Activated naive CD8-positive, alpha-beta T cell treated with anti-CD3 and anti-CD28 coated beads, Interleukin-2, amount 50 U/mL, for 24 hours (primary cell): ENCODE measurements at regions not wholly inside any gene's neighbourhood (a gene's known extent, or its start where the extent isn't known, plus 50 kb on each side); places are given as distances from the start of the nearest gene placed in this dataset.
A peak's percentile ranks its signal among the peaks of the same experiment; 100 is the strongest.
"Not testable (repeated sequence)": the region's sequence is repeated elsewhere in the genome, so short reads cannot be mapped to it uniquely, and the experiment has no call there.

Source experiments
- ATAC-seq: fragments of 150-1000 bp; cut with Tn5 transposase; one replicate; pipeline ENCODE4 v1.10.0; 2021
- DNase-seq: peaks from one replicate; pipeline ENCODE4 v3.0.0; 2021
- H3K27ac Mint-ChIP-seq: one replicate; pipeline ENCODE4 v1.8.0; 2021; ENCODE audit warnings: mild to moderate bottlenecking, mixed read lengths
- H3K27me3 Mint-ChIP-seq: one replicate; pipeline ENCODE4 v1.8.0; 2021; ENCODE audit warnings: mixed read lengths
- H3K36me3 Mint-ChIP-seq: one replicate; pipeline ENCODE4 v1.8.0; 2021; ENCODE audit warnings: low read depth, mixed read lengths
- H3K4me1 Mint-ChIP-seq: one replicate; pipeline ENCODE4 v1.8.0; 2021; ENCODE audit warnings: mixed read lengths
- H3K4me3 Mint-ChIP-seq: one replicate; pipeline ENCODE4 v1.8.0; 2021; ENCODE audit warnings: mild to moderate bottlenecking, moderate library complexity, mixed read lengths
- H3K9me3 Mint-ChIP-seq: one replicate; pipeline ENCODE4 v1.8.0; 2021; ENCODE audit warnings: mixed read lengths

DNA sequence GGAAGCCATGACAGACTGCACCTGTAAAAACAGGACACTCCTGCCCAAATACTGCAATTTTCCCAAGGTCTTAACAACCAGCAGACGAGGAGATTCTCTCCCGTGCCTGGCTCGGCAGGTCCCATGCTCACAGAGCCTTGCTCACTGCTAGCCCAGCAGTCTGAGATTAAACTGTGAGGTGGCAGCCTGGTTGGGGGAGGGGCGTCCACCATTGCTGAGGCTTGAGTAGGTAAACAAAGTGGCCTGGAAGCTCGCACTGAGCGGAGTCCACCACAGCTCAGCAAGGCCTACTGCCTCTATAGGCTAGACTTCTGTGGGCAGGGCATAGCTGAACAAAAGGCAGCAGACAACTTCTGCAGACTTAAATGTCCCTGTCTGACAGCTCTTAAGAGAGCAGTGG is 80.3 kb downstream of the ANXA5 start:
- not testable (repeated sequence) for ATAC-seq, H3K4me3 Mint-ChIP-seq, H3K9me3 Mint-ChIP-seq, H3K4me1 Mint-ChIP-seq, H3K36me3 Mint-ChIP-seq, H3K27ac Mint-ChIP-seq, DNase-seq
- H3K27me3 Mint-ChIP-seq, result peaks cover 14% of the 10 kb centered on the region

GRCh38 chr4:121614101-121614500 is 82.7 kb downstream of the ANXA5 start:
- H3K9me3 Mint-ChIP-seq, result no peaks in the 10 kb centered on the region
- no peak for DNase-seq
- H3K27me3 Mint-ChIP-seq, result peaks cover 14% of the 10 kb centered on the region
- no peaks in the 10 kb centered on the region for H3K4me1 Mint-ChIP-seq
- no peak for ATAC-seq
- H3K36me3 Mint-ChIP-seq, result no peaks in the 10 kb centered on the region
- no peak overlapping the region for H3K4me3 Mint-ChIP-seq
- no peak overlapping the region for H3K27ac Mint-ChIP-seq

- Mint-ChIP-seq H3K27ac (no peak overlapping the region), H3K4me1 (peaks cover 6% of the 10 kb centered on the region), H3K27me3 (peaks cover 11% of the 10 kb centered on the region), H3K9me3 (no peaks in the 10 kb centered on the region), H3K4me3 (no peak overlapping the region), H3K36me3 (no peaks in the 10 kb centered on the region)
- no peak for DNase-seq
- ATAC-seq, result no peak
These were observed 97.7 kb downstream of the ANXA5 start for GRCh38 chr4:121599049-121599448.

DNA sequence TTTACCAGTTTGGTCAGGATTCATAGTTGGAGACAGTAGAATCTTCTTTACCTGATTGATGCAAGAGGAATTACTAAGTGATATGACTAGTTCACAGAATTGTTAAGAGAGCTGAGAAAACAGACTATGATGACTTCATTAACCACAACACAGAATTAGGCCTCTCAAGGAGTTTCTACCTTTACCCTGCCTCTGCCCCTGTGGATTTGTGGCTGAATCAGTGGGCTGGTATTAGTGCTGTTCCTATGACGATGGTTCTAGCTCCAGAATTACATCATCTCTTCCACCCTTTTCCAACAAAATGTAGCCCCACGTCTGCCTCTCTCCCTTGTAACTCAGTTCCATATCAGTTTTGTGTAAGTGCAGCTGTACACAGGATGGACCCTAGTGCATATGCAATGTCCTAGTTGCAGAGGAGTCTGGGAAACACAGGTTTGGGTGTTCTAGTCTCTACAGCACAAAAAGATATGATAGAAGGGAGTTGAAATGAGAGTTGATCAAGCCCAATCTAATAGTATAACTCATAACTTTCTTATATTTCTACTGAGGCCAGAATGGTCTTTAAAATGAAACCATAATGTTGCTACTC is 99.3 kb downstream of the ANXA5 start:
- no peak for DNase-seq
- Mint-ChIP-seq H3K4me1 (peaks cover 6% of the 10 kb centered on the region), H3K9me3 (no peaks in the 10 kb centered on the region), H3K36me3 (no peaks in the 10 kb centered on the region), H3K27me3 (peaks cover 11% of the 10 kb centered on the region), H3K4me3 (no peak overlapping the region), H3K27ac (no peak overlapping the region)
- peak; percentile 80 for ATAC-seq

DNA sequence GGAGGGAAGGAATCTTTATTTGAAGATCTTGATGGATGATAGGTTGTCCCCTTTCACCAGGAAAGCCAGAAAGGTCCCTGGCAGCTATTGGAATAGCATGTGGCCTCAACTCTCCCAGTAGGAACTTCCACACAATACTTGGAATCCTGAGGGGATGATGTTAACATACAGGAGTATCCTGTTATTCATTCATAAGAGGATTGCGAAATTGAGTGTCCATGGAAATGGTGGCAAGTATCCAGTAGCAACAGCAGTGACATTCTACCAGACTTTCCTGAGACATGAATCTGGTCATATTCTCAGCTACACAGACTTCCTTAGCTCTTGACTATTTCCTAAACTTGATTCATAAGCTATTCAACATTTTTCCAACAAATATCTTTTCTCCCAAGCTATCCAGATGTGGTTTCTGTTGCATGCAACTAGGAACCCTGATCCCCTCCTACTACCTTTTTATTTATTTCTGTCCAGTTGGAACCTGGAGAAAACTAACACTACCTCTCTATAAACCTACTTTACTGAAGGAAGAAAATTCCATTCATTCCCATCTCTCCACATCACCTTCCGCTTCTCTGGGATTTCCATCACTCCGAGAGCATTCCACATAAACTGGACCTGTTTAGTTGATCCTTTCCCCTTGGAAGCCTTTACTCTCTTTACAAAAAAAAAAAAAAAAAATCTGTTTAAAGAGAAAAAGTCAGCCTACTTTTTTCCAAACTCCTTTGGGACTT is 101.8 kb downstream of the ANXA5 start:
- H3K27ac Mint-ChIP-seq, result no peak overlapping the region
- ATAC-seq (no peak), DNase-seq (no peak)
- no peaks in the 10 kb centered on the region for H3K9me3 Mint-ChIP-seq
- peaks cover 7% of the 10 kb centered on the region for H3K27me3 Mint-ChIP-seq
- no peaks in the 10 kb centered on the region for H3K36me3 Mint-ChIP-seq
- no peak overlapping the region for H3K4me3 Mint-ChIP-seq
- H3K4me1 Mint-ChIP-seq, result peaks cover 6% of the 10 kb centered on the region

- H3K4me3 Mint-ChIP-seq, result no peak overlapping the region
- H3K36me3 Mint-ChIP-seq, result no peaks in the 10 kb centered on the region
- no peak overlapping the region for H3K27ac Mint-ChIP-seq
- no peak for DNase-seq
- ATAC-seq, result no peak
- no peaks in the 10 kb centered on the region for H3K9me3 Mint-ChIP-seq
- peaks cover 6% of the 10 kb centered on the region for H3K4me1 Mint-ChIP-seq
- H3K27me3 Mint-ChIP-seq, result peaks cover 5% of the 10 kb centered on the region
These were observed 103.0 kb downstream of the ANXA5 start for GRCh38 chr4:121593760-121594159.

DNA sequence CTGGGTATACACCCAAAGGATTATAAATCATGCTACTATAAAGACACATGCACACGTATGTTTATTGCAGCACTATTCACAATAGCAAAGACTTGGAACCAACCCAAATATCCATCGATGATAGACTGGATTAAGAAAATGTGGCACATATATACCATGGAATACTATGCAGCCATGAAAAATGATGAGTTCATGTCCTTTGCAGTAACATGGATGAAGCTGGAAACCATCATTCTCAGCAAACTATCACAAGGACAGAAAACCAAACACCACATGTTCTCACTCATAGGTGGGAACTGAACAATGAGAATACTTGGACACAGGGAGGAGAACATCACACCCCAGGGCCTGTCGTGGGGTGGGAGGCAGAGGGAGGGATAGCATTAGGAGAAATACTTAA is 104.5 kb downstream of the ANXA5 start:
- DNase-seq, H3K36me3 Mint-ChIP-seq, H3K9me3 Mint-ChIP-seq, ATAC-seq, H3K4me3 Mint-ChIP-seq, H3K4me1 Mint-ChIP-seq, H3K27ac Mint-ChIP-seq: not testable (repeated sequence)
- H3K27me3 Mint-ChIP-seq, result peaks cover 11% of the 10 kb centered on the region

DNA sequence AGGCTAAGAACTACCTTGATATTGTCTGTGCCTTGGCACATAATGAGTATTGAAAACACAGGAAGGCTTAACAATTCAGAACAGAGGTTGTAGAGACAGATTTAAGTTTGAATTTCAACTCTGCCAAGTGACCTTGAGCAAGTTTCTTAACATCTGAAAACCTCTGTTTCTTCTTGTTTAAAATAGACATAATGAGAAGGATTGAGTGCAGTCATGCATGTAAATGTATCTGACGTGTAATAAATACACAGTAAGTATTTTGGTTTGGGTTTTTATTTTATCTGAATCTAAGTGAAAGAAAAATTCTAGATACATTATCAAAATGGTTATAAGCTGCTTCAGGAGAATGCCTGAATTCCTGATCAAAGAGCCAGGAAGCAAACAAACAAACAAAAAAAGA is 111.9 kb downstream of the ANXA5 start:
- Mint-ChIP-seq H3K4me3 (no peak overlapping the region), H3K27me3 (peaks cover 12% of the 10 kb centered on the region), H3K9me3 (no peaks in the 10 kb centered on the region), H3K4me1 (peaks cover 4% of the 10 kb centered on the region), H3K36me3 (no peaks in the 10 kb centered on the region), H3K27ac (no peak overlapping the region)
- no peak for DNase-seq
- ATAC-seq, result no peak

DNA sequence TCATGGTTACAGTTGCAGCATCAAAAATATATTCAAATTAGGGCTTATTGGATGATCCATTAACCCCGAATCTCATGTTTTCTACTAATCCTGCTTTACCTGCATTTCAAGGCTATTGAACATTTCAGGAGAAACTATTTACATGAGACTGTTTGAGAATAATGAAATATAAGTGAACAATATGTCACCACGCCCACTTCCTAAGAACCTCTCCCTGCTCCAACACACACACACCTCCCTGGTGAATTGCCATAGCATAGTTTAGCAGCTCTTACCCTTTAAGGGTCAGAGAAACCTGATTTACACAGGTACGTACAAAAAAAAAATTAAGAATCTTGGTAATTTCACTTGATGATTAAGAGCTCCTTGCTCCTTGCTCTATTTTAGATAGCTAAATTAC is 113.4 kb downstream of the ANXA5 start:
- Mint-ChIP-seq H3K27ac (no peak overlapping the region), H3K4me1 (peaks cover 4% of the 10 kb centered on the region), H3K36me3 (no peaks in the 10 kb centered on the region), H3K9me3 (no peaks in the 10 kb centered on the region), H3K27me3 (peaks cover 9% of the 10 kb centered on the region), H3K4me3 (no peak overlapping the region)
- DNase-seq, result no peak
- ATAC-seq, result no peak

DNA sequence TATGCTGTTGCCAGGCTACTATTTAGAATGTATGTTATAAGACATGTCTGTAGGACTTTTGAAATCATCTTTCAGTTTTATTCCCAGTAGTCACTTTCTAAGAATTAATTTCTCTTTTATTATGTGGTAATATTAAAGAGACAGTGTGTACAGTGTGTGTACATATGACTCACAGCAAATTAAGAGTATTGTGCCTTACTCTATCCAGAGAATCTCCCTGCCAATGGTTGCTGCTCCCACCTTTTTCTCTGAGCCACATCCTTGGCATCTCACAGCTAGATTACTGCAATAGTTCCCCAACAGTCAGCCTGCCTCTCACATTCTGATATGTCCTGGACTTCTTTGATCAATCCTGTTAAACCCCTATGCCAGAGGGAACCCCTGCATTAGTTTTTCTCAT is 114.5 kb downstream of the ANXA5 start:
- no peak for DNase-seq
- Mint-ChIP-seq H3K36me3 (no peaks in the 10 kb centered on the region), H3K9me3 (no peaks in the 10 kb centered on the region), H3K4me1 (peaks cover 4% of the 10 kb centered on the region), H3K4me3 (no peak overlapping the region), H3K27me3 (peaks cover 4% of the 10 kb centered on the region), H3K27ac (no peak overlapping the region)
- no peak for ATAC-seq

DNA sequence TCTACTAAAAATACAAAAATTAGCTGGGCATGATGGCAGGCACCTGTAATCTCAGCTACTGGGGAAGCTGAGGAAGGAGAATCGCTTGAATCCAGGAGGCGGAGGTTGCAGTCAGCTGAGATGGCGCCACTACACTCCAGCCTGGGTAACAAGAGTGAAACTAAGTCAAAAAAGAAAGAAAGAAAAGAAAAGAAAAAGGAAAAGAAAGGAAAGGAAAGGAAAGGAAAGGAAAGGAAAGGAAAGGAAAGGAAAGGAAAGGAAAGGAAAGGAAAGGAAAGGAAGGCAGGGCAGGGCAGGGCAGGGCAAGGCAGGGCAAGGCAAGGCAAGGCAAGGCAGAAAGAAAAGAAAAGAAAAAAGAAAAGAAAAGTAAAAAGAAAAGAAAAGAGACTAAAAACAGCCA is 121.4 kb downstream of the ANXA5 start:
- DNase-seq, H3K9me3 Mint-ChIP-seq, ATAC-seq, H3K4me1 Mint-ChIP-seq, H3K27ac Mint-ChIP-seq, H3K27me3 Mint-ChIP-seq, H3K36me3 Mint-ChIP-seq, H3K4me3 Mint-ChIP-seq: not testable (repeated sequence)

- peaks cover 1% of the 10 kb centered on the region for H3K27me3 Mint-ChIP-seq
- H3K36me3 Mint-ChIP-seq, result no peaks in the 10 kb centered on the region
- no peak overlapping the region for H3K4me3 Mint-ChIP-seq
These were observed 122.2 kb downstream of the ANXA5 start for GRCh38 chr4:121574618-121575017.

DNA sequence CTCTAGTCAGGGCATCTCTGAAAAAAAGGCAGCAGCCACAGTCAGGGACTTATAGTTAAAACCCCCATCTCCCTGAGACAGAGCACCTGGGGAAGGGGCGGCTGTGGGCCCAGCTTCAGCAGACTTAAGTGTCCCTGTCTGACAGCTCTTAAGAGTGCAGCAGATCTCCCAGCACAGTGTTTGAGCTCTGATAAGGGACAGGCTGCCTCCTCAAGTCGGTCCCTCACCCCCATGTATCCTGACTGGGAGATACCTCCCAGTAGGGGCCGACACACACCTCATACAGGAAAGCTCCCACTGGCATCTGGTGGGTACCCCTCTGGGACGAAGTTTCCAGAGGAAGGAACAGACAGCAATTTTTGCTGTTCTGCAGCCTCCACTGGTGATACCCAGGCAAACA is 129.0 kb downstream of the ANXA5 start:
- H3K27ac Mint-ChIP-seq, result no peak overlapping the region
- ATAC-seq, result no peak
- DNase-seq, result no peak
- no peaks in the 10 kb centered on the region for H3K36me3 Mint-ChIP-seq
- no peaks in the 10 kb centered on the region for H3K4me1 Mint-ChIP-seq
- H3K9me3 Mint-ChIP-seq, result no peaks in the 10 kb centered on the region
- H3K27me3 Mint-ChIP-seq, result peaks cover 12% of the 10 kb centered on the region
- H3K4me3 Mint-ChIP-seq, result no peak overlapping the region

More at GRCh38 chr4:121574618-121575017, 122.2 kb downstream of the ANXA5 start:
- ATAC-seq (no peak), DNase-seq (no peak)
- H3K27ac Mint-ChIP-seq, result no peak overlapping the region
- H3K9me3 Mint-ChIP-seq, result no peaks in the 10 kb centered on the region
- no peaks in the 10 kb centered on the region for H3K4me1 Mint-ChIP-seq

- DNase-seq, result no peak
- Mint-ChIP-seq H3K27ac (no peak overlapping the region), H3K27me3 (peaks cover 16% of the 10 kb centered on the region), H3K36me3 (no peaks in the 10 kb centered on the region), H3K9me3 (no peaks in the 10 kb centered on the region), H3K4me1 (no peaks in the 10 kb centered on the region), H3K4me3 (no peak overlapping the region)
- ATAC-seq, result no peak
These were observed 131.9 kb downstream of the ANXA5 start for GRCh38 chr4:121564840-121565375.

DNA sequence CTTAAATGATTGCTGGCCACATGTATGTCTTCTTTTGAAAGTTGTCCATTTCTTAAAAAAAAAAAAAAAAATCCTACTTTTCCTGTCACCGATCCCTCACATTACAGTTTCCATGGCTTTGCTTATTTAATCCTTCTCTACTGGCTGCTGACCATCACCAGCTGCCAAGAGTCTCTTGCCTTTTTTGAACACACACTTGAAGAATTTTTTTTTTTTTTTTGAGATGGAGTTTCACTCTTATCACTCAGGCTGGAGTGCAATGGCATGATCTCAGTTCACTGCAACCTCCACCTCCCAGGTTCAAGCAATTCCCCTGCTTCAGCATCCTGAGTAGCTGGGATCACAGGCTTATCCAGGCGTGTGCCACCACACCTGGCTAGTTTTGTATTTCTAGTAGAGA is 134.0 kb downstream of the ANXA5 start:
- Mint-ChIP-seq H3K4me3 (no peak overlapping the region), H3K36me3 (no peaks in the 10 kb centered on the region), H3K27ac (no peak overlapping the region), H3K27me3 (peaks cover 9% of the 10 kb centered on the region), H3K4me1 (no peaks in the 10 kb centered on the region), H3K9me3 (no peaks in the 10 kb centered on the region)
- DNase-seq (no peak), ATAC-seq (no peak)
